ENCODE measurements at regions not wholly inside any gene's neighbourhood (a gene's known extent, or its start where the extent isn't known, plus 50 kb on each side); places are given as distances from the start of the nearest gene placed in this dataset.
"Not testable (repeated sequence)": the region's sequence is repeated elsewhere in the genome, so short reads cannot be mapped to it uniquely, and the experiment has no call there.

DNA sequence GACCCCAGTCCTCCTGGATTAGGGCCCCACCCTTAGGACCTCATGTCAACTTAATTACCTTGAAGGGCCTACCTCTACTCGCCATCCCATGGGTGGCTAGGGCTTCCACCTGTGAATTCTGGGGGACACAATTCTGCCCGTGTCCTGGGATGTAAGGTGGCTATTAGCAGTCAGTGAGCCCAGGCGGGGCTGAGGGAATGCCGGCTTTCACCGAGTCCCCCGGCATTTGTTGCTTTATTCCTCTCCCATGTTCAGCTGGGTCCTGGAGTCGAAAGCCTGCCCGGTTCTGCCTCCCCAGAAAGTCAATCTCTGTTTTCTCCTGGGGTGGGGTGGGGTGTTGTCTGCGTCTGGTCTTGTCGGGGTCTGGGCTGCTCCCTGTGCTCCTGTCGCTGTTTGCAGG is 125.6 kb downstream of the GLRX3 start:
- no peak for DNase-seq (ENCODE audit: low read depth)

DNA sequence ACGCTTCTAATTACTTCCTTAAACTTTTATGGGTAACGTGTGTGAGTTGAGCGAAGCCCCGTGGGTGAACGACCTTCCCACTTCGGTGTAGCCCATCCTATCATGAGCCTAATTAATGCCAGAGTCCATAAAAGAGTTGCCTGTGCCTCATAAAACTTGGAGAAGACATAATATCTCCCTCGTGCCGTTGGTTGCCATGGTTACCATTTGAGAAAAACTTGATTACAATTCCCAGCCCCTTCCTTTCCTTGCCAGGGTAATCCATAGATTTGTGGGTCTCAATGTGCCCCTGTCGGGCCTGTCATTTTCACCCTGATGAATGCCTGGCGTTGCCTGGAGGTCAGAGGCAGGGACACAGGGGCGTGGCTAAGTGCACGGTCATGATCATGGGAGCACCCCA is 127.1 kb downstream of the GLRX3 start:
- DNase-seq (ENCODE audit: low read depth) = no peak

DNA sequence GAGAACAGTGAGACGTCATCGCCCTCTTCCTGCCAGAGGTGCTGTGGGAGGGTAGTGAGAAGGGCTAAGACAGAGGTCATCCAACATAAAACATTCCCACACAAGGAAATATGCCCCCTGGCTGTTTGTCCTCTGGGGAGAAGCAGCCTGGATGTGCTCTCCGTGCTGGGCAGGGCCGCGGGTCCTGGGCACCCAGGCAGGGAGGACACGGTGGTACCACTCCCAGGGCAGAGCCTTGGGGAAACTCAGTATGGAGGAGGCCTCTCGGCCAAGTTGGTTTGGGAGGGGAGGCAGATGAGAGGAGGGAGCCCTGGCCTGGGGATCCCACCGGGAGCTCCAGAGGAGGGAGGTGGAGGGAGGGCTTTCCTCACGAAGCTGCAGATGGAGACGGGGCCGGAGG is 129.4 kb downstream of the GLRX3 start:
- DNase-seq (ENCODE audit: low read depth) = no peak

DNA sequence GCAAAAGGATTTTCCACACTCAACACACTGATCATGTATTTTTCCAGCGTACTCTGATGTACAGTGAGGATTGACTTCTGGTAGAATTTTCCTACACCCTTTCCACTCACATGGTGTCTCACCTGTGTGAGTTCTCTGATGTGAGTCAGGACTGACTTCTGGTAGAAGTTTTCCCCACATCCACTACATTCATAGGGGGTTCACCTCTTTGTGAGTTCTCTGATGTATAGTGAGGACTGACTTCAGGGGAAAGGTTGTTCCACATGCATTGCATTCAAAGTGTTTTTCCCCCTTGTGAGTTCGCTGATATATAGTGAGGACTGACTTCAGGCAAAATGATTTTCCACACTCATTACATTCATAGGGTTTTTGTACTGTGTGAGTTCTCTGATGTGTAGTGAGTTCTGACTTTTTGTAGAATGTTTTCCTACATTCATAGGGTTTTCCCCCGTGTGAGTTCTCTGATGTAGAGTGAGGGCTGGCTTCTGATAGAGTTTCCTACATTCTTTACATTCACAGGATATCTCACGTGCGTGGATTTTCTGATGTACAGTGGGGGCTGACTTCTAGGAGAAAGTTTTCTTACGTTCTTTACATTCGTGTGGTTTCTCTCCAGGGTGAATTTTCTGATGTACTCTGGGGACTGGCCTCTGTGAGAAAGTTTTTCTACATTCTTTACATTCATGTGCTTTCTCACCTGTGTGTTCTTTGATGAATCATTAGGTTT is 146.5 kb downstream of the GLRX3 start:
- DNase-seq (ENCODE audit: low read depth) = no peak

DNA sequence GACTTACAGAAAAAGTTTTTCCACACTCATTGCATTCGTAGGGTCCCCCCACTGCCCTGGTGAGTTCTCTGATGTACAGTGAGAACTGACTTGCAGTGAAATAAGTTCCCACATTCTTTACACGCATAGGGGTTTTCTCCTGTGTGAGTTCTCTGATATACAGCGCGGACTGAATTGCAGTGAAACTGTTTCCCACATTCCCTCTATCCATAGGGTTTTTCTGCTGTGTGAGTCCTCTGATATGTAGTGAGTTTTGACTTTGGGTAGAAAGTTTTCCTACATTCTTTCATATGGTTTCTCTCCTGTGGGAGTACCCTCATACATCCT is 147.0 kb downstream of the GLRX3 start:
- DNase-seq (ENCODE audit: low read depth) = no peak

DNA sequence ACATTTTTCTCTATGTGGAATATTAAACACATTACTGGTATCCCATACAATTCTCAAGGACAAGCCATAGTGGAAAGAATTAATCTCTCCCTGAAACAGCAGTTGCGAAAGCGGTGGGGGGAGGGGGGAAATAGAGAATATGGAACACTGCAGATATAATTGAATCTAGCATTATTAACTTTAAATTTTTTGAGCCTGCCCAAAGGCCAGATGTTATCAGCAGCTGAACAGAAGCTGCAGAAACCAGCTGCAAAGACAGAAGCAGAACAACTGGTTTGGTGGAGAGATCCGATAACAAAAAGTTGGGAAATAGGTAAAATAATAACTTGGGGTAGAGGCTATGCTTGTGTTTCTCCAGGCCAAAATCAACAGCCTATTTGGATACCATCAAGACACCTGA is 159.6 kb downstream of the GLRX3 start:
- not testable (repeated sequence) for DNase-seq (ENCODE audit: low read depth)

DNA sequence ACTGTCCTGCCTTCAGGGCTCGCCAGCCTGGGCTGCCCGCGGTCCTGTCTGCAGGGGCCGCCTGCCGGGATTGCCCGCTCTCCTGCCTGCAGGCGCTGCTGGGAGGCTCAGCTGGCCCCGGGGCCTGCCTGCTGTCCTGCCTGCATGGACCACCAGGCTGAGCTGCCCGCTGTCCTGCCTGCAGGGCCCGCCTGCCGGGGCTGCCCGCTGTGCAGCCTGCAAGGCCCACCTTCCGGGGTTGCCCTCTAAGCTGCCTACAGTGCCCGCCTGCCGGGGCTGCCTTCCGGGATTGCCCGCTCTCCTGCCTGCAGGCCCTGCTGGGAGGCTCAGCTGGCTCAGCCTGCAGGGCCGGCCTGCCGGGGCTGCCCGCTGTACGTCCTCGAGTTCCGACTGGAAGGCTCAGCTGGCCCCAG is 164.4 kb downstream of the GLRX3 start:
- DNase-seq (ENCODE audit: low read depth) = no peak

DNA sequence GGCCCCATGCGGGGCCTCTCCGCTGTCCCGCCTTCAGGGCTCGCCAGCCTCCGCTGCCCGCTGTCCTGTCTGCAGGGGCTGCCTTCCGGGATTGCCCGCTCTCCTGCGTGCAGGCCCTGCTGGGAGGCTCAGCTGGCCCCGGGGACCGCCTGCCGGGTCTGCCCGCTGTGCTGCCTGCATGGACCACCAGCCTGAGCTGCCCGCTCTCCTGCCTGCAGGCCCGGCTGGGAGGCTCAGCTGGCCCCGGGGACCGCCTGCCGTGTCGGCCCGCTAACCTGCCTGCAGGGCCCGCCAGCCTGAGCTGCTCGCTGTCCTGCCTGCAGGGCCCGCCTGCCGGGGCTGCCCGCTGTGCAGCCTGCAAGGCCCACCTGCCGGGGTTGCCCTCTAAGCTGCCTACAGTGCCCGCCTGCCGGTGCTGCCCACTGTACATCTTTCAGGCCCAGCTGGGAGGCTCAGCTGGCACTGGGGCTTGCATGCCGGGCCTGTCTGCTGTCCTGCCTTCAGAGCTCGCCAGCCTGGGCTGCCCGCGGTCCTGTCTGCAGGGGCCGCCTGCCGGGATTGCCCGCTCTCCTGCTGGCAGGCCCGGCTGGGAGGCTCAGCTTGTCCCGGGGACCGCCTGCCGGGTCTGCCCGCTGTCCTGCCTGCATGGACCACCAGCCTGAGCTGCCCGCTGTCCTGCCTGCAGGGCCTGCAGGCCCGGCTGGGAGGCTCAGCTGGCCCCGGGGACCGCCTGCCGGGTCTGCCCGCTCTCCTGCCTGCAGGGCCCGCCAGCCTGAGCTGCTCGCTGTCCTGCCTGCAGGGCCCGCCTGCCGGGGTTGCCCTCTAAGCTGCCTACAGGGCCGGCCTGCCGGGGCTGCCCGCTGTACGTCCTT is 165.1 kb downstream of the GLRX3 start:
- no peak for DNase-seq (ENCODE audit: low read depth)

DNA sequence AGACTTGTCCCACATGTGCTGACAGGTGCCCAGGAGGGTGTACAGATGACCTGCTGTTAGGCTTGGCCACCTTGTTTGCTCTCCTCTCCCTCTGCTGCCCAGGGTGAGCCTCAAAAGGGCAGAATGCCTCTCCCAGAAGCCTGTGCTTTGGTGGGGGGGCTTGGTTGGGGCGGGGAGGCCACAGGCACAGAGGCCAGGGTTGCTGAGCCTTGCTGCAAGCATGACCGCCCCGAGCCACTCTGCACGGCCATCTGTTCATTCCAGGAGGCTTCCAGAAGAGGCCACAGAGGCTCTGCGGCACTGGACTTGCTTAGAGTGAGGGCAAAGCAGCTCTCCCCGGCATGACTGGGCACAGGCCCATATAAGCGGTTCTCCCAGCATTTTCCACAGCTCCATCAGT is 190.8 kb downstream of the GLRX3 start:
- DNase-seq (ENCODE audit: low read depth) = no peak

DNA sequence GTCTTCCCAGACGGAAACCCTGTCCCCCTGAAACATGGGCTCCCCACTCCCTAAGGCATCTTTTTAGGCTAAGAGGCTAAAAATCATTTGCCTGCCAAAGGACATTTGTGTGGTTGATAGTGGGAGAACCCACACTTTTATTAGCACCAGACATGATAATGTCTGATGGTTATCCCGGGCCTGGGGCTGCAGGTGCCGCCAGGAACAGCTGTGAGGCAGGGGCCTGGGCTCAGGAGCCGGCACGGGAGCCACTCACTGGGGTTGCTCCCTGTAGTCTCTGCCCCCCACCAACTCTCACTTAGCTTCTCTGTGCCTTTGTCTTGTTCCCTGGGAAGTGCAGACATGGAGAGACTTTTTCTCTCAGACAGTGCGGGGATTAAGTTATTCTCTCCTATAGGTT is 193.6 kb downstream of the GLRX3 start:
- DNase-seq (ENCODE audit: low read depth) = no peak

DNA sequence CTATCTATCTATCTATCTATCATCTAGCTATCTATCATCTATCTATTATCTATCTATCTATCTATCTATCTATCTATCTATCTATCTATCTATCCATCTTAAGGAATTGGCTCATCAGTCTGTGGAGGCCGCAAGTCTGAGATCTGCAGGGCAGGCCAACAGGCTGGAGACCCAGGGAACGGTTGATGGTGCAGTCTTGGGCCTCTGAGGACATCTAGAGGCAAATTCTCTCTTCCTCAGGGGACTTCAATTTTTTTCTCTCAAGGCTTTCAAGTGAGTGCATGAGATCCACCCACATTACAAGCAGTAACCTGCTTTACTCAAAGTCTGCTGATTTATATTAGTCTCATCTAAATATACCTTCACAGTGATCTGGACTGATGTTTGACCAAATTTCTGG is 197.0 kb downstream of the GLRX3 start:
- DNase-seq (ENCODE audit: low read depth) = no peak

DNA sequence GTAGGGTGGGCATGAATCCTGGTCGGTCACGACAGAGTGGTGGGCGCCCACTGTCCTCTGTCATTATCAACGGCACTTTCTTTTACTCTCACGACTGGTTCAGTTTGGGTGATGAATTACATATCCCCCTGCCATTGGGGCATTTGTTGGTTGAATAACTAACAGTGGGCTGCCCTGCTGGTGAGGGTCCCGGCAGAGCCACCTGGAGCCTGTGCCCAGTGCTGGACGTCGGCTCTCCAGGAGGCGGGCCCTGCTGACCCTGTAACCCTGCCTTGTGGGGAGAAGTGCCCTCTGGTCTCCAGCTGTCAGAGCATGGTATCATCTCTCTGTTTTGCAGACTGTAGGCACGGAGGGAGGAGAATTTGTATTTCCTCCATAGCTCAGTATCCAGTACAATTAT is 199.1 kb downstream of the GLRX3 start:
- no peak for DNase-seq (ENCODE audit: low read depth)

DNA sequence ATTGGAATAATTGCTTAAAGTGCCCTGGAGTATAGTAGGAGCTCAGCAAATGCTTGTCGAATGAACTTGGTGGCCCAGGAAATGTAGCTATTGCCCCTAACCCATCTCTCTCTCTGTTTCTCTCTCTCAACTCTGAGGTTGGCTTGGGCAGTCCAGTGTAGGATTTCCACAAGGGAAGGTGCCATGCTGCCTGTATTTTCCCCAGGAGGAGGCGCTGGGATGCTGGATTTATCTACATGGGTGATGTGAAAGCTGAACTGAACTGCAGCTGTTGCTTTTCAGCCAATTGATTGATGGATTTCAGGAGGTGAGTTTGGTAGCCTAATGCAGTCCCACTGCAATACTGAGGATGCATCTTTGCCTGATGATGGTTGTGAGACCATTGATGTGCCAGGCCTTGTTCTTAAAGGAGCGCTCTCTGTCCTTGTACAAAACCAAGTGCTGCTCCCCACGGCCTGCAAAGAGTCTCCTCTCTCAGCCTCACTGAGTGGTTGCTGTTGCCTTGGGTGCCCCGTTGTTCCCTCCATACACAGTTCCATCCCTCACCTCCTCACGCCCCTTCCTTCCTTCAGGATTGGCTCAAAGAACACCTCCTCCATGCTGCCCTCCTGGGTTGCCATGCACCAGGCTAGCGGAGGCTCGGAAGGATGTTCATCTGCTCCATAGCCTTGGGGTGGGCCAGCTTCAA is 200.6 kb downstream of the GLRX3 start:
- DNase-seq (ENCODE audit: low read depth) = no peak

DNA sequence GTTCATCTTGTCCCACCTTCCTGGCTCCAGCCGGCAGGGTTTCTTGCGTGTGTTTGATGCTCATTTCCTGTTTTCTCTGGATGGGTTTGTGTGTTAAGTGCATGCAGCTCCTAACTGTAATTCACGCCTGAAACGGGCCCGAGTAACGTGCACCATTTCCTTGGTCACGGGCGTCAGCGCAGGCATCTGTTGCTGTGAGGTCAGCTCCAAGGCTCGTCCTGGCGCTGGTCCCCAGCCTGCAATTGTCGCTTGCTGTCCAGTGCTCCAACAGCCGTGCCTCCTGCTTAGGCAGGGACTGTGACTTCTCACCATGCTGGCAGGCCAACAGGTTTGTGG is 201.1 kb downstream of the GLRX3 start:
- no peak for DNase-seq (ENCODE audit: low read depth)

DNA sequence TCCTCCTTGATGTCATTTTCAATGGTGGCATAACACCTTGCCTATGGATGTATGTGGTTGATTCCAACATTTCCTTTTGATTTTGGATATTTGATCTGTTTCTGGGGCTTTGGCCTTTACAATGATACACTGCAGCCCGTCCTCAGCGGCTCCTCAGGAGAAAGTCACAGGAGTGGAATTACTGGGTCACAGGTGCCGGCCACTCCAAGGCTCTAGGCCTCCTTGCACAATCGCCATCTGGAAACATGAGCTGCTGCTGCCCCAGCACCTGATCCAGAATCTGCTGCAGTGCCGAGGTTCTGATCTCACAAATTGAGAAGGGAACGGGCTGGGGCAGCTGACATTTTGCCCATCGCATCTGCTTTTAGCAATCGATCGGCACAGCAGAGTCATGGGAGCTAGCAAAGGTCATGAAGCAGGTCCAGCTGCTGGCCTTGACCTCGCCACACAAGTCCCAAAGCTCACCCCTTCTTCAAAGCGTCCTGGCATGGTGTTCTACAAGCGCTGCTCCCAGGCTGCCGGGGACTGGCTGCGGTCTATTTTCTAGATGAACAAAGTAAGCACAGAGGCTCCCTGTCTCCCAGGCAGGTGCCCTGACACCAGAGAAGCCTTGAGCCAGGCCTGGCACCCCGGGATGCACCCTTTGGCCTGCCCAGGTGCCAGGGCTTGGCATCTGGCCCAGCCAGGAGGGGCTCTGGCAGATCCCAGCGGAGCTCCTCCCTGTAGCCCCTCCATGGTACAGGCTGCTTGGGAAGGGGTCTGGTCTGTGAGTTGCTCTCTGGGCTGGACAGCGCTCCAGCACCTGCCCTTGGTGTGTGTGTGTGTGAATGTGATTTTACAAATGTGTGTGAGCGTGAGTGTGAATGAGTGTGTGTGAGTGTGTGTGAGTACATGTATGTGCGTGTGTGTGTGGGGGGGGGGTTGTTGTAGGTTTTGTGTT is 201.8 kb downstream of the GLRX3 start:
- no peak for DNase-seq (ENCODE audit: low read depth)

DNA sequence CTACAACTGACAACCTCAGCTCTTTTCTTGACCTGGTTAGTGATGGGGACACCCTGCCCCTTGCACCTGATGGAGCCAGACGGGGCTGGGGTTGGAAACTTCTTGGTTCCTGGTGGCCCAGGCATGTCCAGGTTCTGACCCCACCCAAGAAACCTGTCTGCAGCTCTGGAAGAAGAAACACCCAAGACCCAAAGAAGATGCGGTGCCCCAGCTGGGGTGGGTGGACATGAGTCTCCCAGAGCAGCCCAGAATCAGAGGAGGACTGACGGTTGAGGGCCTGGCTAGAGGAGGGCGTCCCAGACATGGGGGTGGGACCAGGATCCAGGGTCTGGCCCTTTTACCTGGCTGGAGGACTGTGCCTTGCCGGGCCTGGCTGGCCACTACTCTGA is 202.4 kb downstream of the GLRX3 start:
- no peak for DNase-seq (ENCODE audit: low read depth)

DNA sequence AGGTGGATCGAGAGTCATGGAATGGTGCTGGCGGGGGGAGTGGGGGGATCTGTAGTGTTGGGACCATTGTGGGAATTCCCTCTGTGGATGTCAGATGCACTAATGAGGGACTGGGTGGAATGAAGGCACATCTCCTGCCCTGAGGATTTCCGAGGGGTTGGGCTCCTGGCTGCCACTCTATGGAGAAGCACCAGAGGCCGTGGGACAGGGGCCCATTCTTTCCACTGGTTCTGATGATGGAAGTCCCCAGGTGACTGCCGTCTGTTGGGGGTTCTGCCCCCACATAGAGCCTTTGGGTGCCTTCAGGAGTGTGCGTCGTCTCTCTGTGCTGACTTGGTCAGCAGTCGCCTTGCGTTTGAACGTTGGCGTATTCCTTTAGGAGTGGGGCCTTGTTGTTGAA is 202.9 kb downstream of the GLRX3 start:
- no peak for DNase-seq (ENCODE audit: low read depth)

DNA sequence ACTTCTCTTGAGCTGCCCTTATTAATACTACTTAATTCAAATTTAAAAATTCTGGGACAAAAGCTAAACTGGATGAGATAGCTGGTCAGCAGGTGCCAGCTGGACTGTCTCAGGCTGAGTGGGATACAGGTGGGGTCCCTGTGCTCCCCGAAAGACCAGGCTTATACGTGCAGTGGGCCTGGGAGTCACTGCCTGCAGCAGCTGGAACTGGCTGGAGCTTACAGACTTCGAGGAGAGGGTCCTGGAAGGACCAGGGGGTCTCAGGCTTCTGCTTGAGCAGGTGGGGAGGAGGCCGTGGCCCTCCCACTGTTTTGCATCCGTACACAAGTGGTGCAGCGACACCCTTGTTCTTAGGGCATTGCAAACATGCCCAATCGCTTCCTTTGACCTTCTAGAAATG is 203.7 kb downstream of the GLRX3 start:
- no peak for DNase-seq (ENCODE audit: low read depth)

DNA sequence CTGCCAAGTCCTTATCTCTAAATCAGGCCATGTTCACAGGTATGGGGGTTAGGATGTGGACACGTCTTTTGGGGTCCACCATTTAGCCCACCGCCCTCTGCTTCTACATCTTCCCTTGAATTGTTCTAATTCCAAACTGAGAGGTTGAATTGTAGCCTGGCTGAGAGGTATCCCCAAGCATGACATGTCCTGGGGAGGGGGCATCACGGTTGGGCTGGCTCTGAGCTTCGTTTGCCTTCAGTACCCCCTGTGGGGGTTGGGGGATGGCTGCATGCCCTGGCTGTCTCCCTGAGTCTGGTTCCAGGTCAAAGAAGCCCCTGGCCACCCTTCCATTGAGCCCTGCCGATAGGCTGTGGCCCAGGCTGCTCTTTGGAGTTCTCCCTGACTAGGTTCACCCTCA is 204.6 kb downstream of the GLRX3 start:
- DNase-seq (ENCODE audit: low read depth) = no peak

DNA sequence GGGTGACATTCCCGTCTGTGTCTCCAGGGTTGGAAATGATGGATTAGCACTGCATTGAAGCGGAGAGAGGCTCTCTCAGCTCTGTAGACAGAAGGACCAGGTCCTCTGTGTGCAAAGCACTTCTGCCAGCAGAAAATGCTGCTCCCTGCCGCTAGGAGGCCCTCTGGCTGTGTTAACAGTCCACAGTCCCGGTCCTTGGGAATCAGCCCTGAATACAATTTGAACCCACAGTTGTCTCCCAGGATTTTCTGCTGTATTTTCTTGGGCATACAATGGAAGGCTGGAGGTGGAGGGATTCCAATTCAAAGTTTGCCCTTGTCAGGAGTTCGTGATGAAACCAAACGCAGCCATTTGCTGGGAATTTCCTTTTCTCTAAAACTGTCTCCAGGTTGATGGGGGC is 205.2 kb downstream of the GLRX3 start:
- DNase-seq (ENCODE audit: low read depth) = no peak

DNA sequence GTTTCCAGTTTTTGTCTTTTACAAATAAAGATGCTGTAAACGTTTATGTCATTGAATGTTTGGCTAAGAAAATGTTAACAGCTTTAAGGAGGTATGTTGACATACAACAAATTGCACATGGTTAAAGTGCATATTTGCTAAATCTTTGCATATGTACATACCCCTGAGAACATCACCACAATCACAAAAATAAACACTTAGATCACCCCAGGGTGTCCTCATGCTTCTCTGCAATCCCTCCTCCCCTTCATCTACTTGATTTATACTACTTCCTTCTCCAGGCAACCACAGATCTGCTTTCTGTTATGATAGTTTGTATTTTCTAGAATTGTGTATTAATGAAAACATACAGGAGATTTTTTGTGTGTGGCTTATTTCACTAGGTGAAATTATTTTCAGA is 209.5 kb downstream of the GLRX3 start:
- DNase-seq (ENCODE audit: low read depth) = no peak

DNA sequence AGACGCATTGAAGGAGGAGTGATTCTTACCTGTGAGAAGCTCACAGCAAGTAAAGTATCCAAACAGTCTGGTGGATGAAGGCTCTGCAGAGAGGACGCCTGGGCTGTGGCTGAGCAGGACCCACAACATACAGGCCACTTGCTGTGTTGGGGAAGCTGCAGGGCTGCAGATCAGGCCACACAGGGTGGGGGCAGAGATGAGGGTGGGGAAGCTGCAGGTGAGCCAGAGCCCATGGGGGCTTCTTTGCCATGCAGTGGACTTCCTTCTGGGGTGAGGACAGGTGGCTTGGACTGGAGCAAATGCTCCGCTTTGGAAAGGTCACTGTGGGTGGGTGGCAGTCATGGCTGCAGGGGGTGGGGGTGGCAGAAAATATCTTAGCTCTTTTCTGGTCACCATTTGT is 214.8 kb downstream of the GLRX3 start:
- no peak for DNase-seq (ENCODE audit: low read depth)
